Activated CD4-positive, alpha-beta T cell treated with anti-CD3 and anti-CD28 coated beads for 36 hours (primary cell): ENCODE measurements at regions not wholly inside any gene's neighbourhood (a gene's known extent, or its start where the extent isn't known, plus 50 kb on each side); places are given as distances from the start of the nearest gene placed in this dataset.
"Not testable (repeated sequence)": the region's sequence is repeated elsewhere in the genome, so short reads cannot be mapped to it uniquely, and the experiment has no call there.

Experiments used
- ATAC-seq: fragments of 200-7000 bp; cut with Tn5 transposase; one replicate; pipeline ENCODE4 v1.10.0; 2021; ENCODE audit warnings: mild to moderate bottlenecking, moderate library complexity
- CTCF ChIA-PET: fragments of 350-600 bp; sonication (Branson Sonifier 250); formaldehyde crosslinking; loops from one replicate; lab custom pipeline; 2021; ENCODE audit warnings: antibody characterized with exemption; lab: Charles Lee
- POLR2A ChIA-PET: fragments of 350-600 bp; sonication (Branson Sonifier 250); formaldehyde crosslinking; loops from one replicate; lab custom pipeline; 2021; ENCODE audit warnings: antibody characterized with exemption, inconsistent platforms; lab: Charles Lee
- DNase-seq: peaks from one replicate; pipeline ENCODE4 v3.0.0-alpha.2; 2020
- H3K27ac Mint-ChIP-seq: one replicate; pipeline ENCODE4 v1.8.0; 2021; ENCODE audit warnings: mixed read lengths
- H3K27me3 Mint-ChIP-seq: one replicate; pipeline ENCODE4 v1.8.0; 2021; ENCODE audit warnings: mixed read lengths
- H3K36me3 Mint-ChIP-seq: one replicate; pipeline ENCODE4 v1.8.0; 2021; ENCODE audit warnings: low read depth, mixed read lengths
- H3K4me1 Mint-ChIP-seq: one replicate; pipeline ENCODE4 v1.8.0; 2021; ENCODE audit warnings: mixed read lengths
- H3K4me3 Mint-ChIP-seq: one replicate; pipeline ENCODE4 v1.8.0; 2021; ENCODE audit warnings: mild to moderate bottlenecking, moderate library complexity, mixed read lengths
- H3K9me3 Mint-ChIP-seq: one replicate; pipeline ENCODE4 v1.8.0; 2021; ENCODE audit warnings: low read depth, mixed read lengths
- intact Hi-C, 2 experiments: fragments of 100-400 bp; cut with DNase I in 1 of 2; cut with micrococcal nuclease in 1 of 2; formaldehyde crosslinking; loops; one replicate each; pipeline versions ENCODE4 v1.14.2 to v1.15.1; 2022 to 2024; cut with DNase I, micrococcal nuclease

DNA sequence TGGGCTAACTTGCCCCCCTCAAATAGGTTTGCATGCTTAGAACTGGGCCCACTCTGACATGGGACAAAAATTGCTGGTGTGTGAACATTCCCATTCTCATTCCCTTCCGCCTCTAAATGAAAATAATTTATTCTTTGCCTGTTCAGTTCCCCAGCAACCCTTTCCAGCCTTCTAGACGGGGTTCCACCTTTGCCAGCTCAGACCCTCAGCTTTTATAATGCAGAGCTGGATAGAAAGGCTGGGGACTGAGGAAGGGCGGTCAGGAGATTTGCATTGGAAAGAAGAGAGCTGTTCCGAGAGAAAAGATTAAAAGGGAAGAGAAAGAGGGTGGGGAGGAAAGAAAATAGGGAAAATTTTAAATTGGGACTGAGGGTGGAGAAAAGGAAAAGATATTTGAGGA is 151.1 kb upstream of the WSCD1 start:
- Mint-ChIP-seq H3K36me3 (no peaks in the 10 kb centered on the region), H3K27ac (no peak overlapping the region), H3K4me1 (no peaks in the 10 kb centered on the region), H3K27me3 (peaks cover 2% of the 10 kb centered on the region), H3K9me3 (no peaks in the 10 kb centered on the region), H3K4me3 (no peak overlapping the region)
- intact Hi-C loops: no loop called here
- CTCF ChIA-PET: interaction anchor here (0.8 kb wide), 1 partner anchor 335 kb away, joined by 3 read pairs; the partner anchor contains the start of gene NLRP1
- ATAC-seq: no peak
- POLR2A ChIA-PET: no interaction called here
- no peak for DNase-seq

DNA sequence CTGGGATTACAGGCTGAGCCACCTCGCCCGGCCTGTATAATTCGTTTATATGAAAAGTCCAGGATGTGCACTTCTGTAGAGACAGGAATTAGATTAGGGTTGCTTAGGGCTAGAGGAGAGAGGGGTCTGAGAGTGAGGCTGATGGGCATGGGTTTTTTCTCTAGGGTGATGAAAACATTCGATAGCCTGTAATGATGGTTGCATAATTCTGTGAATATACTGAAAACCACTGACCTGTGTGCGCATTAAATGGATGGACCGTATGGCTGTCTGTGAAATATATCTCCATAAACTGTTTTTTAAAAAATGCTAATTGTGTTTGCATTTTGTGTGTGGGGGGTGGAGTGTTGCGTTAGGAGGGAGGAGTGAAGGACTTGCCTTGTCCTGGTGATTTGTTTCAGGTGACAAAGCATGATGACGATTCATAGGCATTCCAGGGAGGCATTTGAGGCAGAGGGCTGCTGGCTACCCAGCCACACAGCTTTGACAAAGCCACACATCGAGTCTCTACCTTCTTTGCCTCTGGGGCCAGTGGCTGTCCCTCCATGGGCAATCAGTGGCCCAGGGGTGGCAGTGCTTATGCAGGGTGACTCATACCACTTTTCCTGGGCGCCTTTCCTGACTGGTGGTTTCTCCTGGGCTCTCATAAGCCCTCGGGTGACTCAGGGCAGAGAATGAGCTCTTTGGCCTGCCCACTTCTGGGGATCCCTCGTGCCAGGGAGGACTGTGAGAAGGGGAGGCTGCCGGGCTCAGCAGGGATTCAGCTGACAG is 148.5 kb upstream of the WSCD1 start:
- Mint-ChIP-seq H3K27ac (no peak overlapping the region), H3K27me3 (peaks cover 2% of the 10 kb centered on the region), H3K4me3 (no peak overlapping the region), H3K4me1 (no peaks in the 10 kb centered on the region), H3K9me3 (no peaks in the 10 kb centered on the region), H3K36me3 (no peaks in the 10 kb centered on the region)
- DNase-seq (no peak), ATAC-seq (no peak)
- ChIA-PET CTCF (interaction anchor here (0.6 kb wide), 1 partner anchor 491 kb away, joined by 3 read pairs; no protein-coding TSS in a partner anchor), POLR2A (no interaction called here)
- intact Hi-C loops: no loop called here

DNA sequence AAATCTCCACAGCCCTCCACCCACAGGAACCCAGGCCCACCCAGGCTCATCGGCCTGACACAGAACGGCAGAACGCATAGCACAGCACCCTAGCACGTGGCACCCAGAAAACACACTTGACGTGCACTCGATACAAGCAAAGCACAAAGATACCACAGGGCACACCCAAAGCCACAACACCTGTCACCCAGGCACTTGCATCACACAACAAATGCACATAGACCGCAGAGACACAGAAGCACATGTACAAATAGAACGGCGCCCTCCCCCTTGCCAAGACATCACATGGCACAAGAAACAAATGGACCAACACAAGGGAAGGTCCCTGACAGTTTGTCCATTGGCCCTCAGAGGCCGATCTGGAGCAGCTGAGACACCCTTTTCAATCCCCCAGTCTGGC is 147.7 kb upstream of the WSCD1 start:
- Mint-ChIP-seq H3K27me3 (no peaks in the 10 kb centered on the region), H3K9me3 (no peaks in the 10 kb centered on the region), H3K4me3 (no peak overlapping the region), H3K4me1 (no peaks in the 10 kb centered on the region), H3K27ac (no peak overlapping the region), H3K36me3 (no peaks in the 10 kb centered on the region)
- DNase-seq (no peak), ATAC-seq (no peak)
- intact Hi-C loops: no loop called here
- POLR2A ChIA-PET: no interaction called here
- CTCF ChIA-PET: interaction anchor here (0.7 kb wide), 1 partner anchor 13 kb away, joined by 3 read pairs; no protein-coding TSS in a partner anchor

DNA sequence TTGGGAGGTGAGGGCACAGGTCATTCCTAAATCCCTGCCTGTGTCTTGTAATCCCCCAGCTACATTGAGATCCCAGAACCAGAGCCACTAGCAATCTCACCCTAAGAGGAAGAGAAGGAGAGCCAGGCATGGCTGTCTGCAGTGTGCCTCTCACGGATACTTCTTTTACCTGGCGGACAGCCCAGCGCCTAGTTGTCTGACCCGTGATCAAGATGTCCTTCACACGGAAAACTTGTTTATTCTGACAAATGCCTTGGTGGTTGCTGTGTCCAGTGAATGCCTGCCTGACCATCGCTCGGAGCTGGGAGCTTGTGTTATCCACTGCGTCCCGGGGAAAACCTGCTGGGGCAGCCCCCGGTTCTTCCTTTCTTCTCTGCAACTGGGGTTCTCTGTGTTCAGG is 140.5 kb upstream of the WSCD1 start:
- Mint-ChIP-seq H3K9me3 (peaks cover 2% of the 10 kb centered on the region), H3K27ac (no peak overlapping the region), H3K4me3 (no peak overlapping the region), H3K36me3 (no peaks in the 10 kb centered on the region), H3K4me1 (no peaks in the 10 kb centered on the region), H3K27me3 (peaks cover 5% of the 10 kb centered on the region)
- intact Hi-C loops: no loop called here
- no peak for ATAC-seq
- CTCF ChIA-PET: interaction anchor here (0.6 kb wide), 1 partner anchor 34 kb away, joined by 3 read pairs; no protein-coding TSS in a partner anchor
- POLR2A ChIA-PET: no interaction called here
- DNase-seq: no peak

DNA sequence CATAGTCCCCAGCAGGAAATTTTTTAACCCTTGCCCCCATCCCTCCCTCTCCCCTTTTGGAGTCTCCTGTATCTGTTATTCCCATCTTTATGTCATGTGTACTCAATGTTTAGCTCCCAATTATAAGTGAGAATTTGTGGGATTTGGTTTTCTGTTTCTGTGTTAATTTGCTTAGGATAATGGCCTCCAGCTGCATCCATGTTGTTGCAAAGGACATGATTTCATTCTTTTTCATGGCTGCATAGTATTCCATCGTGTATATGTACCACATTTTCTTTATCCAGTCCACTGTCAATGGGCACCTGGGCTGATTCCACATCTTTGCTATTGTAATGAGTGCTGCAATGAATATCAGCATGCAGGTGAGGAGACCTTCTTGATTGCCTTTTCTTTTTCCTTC is 139.6 kb upstream of the WSCD1 start:
- ATAC-seq, H3K4me1 Mint-ChIP-seq, H3K4me3 Mint-ChIP-seq, CTCF ChIA-PET, H3K36me3 Mint-ChIP-seq, H3K27me3 Mint-ChIP-seq, intact Hi-C loops, DNase-seq, H3K9me3 Mint-ChIP-seq, POLR2A ChIA-PET, H3K27ac Mint-ChIP-seq: not testable (repeated sequence)

DNA sequence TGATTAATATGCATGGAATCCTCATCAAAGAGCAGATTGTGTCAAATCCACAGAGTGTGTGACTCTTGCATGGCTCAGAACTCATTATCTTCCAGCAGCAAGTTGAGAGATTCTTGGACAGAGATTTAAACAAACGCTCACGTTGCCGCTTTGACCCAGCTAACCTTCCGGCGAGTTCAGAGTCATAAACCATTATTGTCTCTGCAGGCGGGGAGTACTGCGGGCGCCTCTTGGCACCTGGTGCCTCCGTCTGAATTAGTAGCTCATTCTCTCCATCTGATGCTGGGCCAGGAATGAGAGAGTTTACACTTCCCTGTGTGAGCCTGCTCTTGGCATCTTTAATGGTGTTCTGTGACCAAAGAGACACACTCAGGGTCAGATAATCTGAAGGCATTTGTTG is 138.6 kb upstream of the WSCD1 start:
- peaks cover 5% of the 10 kb centered on the region for H3K27me3 Mint-ChIP-seq
- no peak overlapping the region for H3K27ac Mint-ChIP-seq
- peaks cover 2% of the 10 kb centered on the region for H3K9me3 Mint-ChIP-seq
- intact Hi-C loops: no loop called here
- no peak for ATAC-seq
- DNase-seq: no peak
- POLR2A ChIA-PET: no interaction called here
- H3K4me3 Mint-ChIP-seq: no peak overlapping the region
- no peaks in the 10 kb centered on the region for H3K4me1 Mint-ChIP-seq
- CTCF ChIA-PET: no interaction called here
- H3K36me3 Mint-ChIP-seq: no peaks in the 10 kb centered on the region

DNA sequence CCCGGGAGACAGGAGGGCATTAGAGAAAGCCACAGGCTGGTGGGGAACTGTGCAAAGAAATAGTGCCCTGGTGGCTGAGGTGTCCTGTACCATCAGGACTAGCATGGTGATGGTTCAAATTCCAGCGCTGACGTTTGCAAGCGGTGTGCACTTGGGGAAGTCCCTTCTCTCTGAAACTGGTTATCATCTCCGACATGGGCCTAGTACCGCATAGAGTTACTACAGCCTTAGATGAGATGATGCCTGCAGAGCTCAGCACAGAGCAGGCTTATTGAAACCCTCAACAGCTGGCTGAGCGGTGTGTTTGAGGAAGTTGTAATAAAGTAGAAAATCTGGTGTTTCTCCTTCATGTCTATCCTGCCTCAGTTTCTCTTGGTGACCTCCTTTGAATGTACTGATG is 136.7 kb upstream of the WSCD1 start:
- H3K36me3 Mint-ChIP-seq: no peaks in the 10 kb centered on the region
- H3K4me1 Mint-ChIP-seq: no peaks in the 10 kb centered on the region
- no peak for ATAC-seq
- ChIA-PET CTCF (no interaction called here), POLR2A (no interaction called here)
- intact Hi-C loops: no loop called here
- no peak for DNase-seq
- no peak overlapping the region for H3K27ac Mint-ChIP-seq
- peaks cover 2% of the 10 kb centered on the region for H3K9me3 Mint-ChIP-seq
- H3K4me3 Mint-ChIP-seq: no peak overlapping the region
- H3K27me3 Mint-ChIP-seq: peaks cover 5% of the 10 kb centered on the region

DNA sequence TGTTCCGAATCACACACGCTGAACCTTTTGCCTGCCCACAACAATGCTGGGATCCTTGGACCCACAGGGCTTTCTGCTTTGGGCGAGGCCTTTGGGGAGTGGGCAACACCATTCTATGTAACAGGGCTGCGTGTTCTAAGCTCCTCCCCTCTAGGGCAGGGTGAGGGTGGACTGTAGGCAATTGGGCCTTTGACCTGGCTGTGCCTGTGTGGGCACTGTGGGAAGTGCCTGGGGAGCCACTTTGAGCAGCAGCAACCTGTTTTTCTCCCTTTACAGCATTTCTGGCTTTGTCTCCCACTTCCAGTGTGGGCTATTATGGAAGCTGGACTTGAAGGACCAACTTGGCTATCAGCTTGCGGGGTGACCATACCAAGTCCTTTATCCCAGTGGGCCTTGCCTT is 128.9 kb upstream of the WSCD1 start:
- ChIA-PET CTCF (interaction anchor here (0.7 to 1.0 kb wide), 2 partner anchors 11 to 368 kb away, joined by 3 read pairs; no protein-coding TSS in a partner anchor), POLR2A (no interaction called here)
- no peak overlapping the region for H3K27ac Mint-ChIP-seq
- intact Hi-C loops: no loop called here
- ATAC-seq (no peak), DNase-seq (no peak)
- H3K4me1 Mint-ChIP-seq: no peaks in the 10 kb centered on the region
- H3K36me3 Mint-ChIP-seq: no peaks in the 10 kb centered on the region
- H3K4me3 Mint-ChIP-seq: no peak overlapping the region
- H3K9me3 Mint-ChIP-seq: no peaks in the 10 kb centered on the region
- H3K27me3 Mint-ChIP-seq: peaks cover 15% of the 10 kb centered on the region

DNA sequence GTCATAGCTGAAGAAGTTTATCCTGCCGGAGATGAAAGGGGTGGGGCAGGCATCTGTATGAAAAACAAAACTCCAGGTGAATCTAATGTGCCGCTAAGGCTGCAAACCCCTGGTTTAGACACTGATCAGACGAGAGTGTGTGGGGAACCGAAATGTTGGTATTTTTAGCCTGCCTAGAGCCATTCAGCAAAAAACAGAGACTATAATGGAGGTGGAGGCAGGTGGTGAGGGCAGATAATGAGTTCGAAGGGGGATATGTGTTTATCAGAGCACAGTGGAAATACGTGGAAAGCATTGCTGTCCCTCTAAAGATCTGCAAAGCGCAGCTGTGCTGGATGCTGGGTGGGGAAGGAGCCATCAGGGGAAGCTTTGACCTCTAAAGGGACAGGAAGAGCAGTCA is 127.5 kb upstream of the WSCD1 start:
- intact Hi-C loops: no loop called here
- Mint-ChIP-seq H3K27ac (no peak overlapping the region), H3K27me3 (peaks cover 19% of the 10 kb centered on the region), H3K36me3 (no peaks in the 10 kb centered on the region), H3K9me3 (no peaks in the 10 kb centered on the region), H3K4me3 (no peak overlapping the region), H3K4me1 (no peaks in the 10 kb centered on the region)
- CTCF ChIA-PET: no interaction called here
- POLR2A ChIA-PET: no interaction called here
- DNase-seq: no peak
- ATAC-seq: no peak

DNA sequence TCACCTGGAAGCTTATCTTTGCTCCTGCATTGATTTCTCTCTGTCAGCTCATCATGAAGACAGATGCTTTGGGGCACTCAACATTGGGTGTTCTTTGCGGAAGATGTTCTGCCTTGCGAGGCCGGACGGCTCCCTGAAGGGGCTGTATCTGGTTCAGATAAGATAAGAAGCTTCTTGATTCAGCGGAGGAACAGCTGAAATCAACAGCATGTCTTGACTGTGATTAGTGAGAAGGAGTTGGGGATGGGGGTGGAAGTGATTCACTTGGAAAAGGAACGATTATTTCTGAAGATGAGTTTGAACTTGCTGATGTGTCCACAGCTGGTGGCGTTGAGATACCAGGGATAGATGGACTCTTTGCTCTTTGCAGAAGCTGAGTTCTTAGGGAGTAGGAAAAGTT is 126.9 kb upstream of the WSCD1 start:
- CTCF ChIA-PET: no interaction called here
- Mint-ChIP-seq H3K27me3 (peaks cover 21% of the 10 kb centered on the region), H3K4me3 (no peak overlapping the region), H3K4me1 (no peaks in the 10 kb centered on the region), H3K9me3 (no peaks in the 10 kb centered on the region), H3K27ac (no peak overlapping the region), H3K36me3 (no peaks in the 10 kb centered on the region)
- intact Hi-C loops: no loop called here
- no peak for DNase-seq
- no peak for ATAC-seq
- POLR2A ChIA-PET: no interaction called here

DNA sequence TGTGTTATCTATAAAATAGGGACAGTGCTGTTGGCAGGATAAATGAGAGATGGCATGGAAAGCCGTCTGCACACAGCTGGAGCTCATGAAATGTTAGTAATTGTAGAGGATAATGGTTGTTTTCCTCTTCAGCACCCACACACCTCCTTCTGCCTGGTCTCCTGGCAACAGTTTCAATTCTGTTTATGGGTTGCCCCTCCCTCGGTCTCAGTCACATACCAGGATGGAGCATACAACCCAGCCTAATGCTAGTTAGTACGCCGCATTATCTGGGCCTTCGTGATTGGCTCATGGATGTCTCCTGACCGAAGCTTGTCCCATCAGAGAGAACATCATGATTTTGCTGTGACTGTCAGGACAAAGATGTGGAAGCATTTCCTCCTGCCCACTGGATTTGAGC is 126.2 kb upstream of the WSCD1 start:
- POLR2A ChIA-PET: no interaction called here
- Mint-ChIP-seq H3K27ac (no peak overlapping the region), H3K4me3 (no peak overlapping the region), H3K4me1 (no peaks in the 10 kb centered on the region), H3K36me3 (no peaks in the 10 kb centered on the region), H3K27me3 (peaks cover 23% of the 10 kb centered on the region), H3K9me3 (no peaks in the 10 kb centered on the region)
- DNase-seq (no peak), ATAC-seq (no peak)
- intact Hi-C loops: no loop called here
- CTCF ChIA-PET: no interaction called here

DNA sequence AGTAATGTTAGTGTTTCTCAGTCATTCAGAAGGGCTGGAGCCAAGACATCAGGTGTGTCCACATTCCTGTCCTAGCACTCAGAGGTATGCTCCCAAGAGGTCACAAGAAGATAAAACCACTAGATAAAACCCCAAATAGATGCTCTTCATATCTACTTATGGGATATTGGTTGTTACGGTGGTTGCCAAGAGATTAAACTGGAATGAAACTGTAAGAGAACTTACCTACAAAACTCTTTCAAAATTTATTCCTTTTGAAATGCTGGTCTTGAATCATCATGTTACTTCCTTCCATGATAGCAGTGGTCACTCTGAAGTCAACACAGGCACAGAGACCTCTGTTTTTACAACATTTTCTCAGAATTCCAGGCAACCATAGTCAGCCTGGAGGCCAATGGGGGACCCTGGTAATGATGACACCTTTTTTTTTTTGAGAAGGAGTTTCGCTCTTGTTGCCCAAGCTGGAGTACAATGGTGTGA is 122.4 kb upstream of the WSCD1 start:
- DNase-seq (no peak), ATAC-seq (no peak)
- Mint-ChIP-seq H3K27ac (no peak overlapping the region), H3K4me1 (no peaks in the 10 kb centered on the region), H3K36me3 (no peaks in the 10 kb centered on the region), H3K9me3 (no peaks in the 10 kb centered on the region), H3K4me3 (no peak overlapping the region), H3K27me3 (peaks cover 38% of the 10 kb centered on the region)
- ChIA-PET CTCF (no interaction called here), POLR2A (no interaction called here)
- intact Hi-C loops: no loop called here
